HG03280 (cell line): ENCODE measurements at regions not wholly inside any gene's neighbourhood (a gene's known extent, or its start where the extent isn't known, plus 50 kb on each side); places are given as distances from the start of the nearest gene placed in this dataset.
A peak's percentile ranks its signal among the peaks of the same experiment; 100 is the strongest.

ENCODE experiments used
- ATAC-seq: cut with Tn5 transposase; IDR thresholded peaks from one replicate; pipeline ENCODE4 v1.9.1; 2021; ENCODE audit warnings: mild to moderate bottlenecking, moderate library complexity; ENCODE audit not compliant: unreplicated experiment

DNA sequence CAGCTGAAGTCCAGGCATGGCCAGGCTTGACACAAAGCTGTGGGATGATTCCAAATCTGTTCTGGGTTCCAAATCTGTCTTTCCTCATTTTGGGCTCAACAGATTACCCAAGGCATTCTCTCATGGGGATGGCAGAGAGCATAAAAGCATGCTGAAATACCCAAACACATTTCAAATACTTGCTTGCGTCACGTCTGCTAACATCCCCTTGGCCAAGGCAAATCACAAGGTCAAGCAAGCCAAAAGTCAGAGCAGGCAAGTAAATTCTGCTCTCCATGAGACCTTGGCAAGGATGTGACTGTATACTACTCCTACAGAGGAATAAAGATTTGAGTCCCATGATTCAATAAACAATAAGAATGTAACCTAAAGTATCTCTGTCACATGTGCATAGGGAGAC, 306.7 kb downstream of the EPB41L4A start:
- no peak for ATAC-seq

DNA sequence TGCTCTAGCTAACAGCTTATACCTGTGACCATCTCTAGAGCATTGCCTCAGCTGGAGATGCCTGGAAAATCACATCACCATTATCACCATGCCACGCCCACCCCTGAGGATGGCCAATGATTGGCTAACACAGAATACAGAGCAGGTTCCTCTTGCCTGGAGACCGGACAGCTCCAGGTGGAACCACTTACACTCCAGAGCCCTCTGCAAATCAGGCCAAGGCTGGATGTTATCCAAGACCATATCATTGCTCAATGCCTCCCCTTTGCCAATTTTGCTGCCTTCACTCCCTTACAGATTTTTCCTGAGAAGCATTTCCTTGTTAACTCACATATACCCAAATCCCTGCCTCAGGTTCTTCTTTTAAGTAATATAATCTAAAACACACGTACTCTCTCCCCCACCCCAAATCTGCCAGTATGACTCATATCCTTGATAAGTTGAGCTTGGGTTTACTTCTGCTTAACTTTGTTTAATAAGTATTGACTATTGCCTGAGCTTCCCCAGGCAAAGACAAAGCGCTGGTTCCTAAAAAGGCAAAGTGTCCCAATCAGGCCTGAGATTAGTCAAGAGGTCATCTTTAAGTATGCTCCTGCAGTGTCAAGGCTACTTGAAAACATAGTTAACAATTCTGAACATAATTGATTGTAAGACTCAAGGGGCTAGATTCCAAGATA, 309.6 kb downstream of the EPB41L4A start:
- no peak for ATAC-seq

DNA sequence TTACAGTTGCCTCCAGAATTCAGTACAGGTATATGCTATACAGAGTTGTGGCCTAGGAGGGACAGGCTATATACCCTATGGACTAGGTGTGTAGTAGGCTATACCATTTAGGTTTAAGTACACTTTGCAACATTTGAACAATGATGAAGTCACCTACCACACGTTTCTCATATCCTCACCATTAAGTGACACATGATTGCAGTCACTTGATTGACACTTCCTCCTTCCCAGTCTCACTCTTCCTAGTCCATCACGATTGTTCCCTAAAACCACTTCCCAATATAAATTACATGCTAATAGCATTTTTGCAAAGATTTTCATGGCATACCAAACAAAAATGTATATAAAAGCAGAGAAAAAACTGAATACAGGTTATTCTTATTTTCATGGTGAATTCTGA, 312.2 kb downstream of the EPB41L4A start:
- ATAC-seq: no peak

DNA sequence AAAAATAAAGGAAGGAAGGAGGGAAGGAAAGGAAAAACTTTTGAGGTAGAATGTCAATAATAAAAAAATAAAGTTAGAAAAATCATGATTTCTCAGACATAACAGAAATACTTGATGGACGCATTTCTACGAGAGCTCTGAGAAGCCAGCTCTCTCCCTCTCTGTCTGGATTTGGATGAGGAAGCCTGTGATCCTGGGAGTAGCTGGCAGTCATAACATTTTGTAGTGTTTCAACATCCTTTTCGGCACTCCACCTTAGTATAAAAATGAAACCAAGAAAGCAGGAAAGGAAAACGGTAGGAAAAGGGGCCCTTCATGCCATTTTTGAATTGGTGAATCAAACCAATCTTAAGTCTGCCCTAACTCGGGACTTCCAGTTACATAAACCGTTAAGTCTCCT, 321.3 kb downstream of the EPB41L4A start:
- ATAC-seq: no peak

DNA sequence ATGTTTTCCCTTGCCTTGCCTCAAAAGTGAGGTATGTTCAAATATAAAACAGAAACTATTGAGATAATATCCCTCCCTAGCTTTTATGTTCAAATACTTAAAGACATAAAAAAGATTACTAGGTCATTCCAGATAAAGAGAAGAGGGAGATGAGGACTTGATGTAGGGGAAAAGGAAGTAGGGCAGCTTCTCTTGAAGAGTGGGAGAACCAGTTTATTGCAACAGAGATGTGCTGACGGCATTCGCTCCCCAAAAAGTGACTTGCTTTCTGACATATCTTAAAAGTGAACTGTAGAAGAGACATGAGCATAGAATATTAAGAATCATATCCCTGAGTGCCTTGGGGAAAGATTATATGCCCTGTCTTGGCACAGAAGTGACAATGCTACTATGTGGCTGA, 330.2 kb upstream of the NREP start:
- no peak for ATAC-seq

DNA sequence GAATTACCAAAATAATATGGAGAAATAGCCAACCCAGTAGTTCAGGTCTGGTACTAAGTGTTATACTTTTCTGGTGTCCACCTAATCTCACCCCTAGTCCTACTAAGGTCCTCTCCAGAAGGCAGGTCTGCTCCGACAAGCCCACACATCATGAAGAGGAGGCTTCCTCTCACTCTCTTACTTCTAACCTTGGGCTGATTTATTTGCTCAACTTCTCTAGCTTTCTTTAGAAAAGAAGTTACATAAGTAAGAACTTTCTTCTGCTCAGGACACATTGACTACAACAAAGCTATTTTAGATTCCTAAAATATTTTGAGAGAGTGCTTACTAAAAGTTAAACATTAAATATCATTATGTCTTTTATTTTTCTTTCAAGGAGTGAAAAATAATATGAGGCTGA, 329.7 kb upstream of the NREP start:
- ATAC-seq: no peak

DNA sequence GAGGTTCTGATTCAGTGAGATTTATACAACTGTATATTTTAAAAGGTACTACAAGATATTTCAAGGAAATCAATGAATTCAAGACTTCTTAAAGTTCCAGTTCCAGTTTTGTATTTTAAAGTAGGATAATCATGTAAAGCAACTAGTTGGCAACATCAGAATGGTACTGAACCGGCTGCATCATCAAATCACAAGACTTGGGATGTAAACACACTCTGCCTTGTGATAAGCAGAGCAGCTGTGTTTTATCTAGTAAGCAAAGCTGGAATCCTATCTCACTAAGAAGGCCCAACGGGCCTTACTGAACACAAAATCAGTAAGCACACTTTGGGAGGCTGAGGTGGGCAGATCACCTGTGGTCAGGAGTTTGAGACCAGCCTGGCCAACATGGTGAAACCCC, 327.2 kb upstream of the NREP start:
- no peak for ATAC-seq

DNA sequence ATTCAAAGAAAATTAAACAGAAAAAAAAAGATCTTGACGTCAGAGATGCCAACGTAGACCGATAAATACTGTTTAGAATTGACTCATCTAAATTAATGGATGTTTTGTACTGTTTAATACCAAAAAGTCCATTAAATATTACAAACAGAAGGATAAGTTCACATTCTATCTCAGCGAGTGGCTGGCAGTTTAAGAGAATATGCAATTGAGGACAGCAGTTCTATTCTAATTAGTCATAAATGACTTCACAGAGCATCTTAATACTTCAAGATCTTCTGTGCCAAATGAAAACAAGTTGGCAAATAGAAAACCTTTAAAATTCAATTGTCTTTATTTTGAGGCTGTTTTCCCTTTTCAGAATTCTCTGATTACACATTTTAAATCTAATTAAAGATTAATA, 326.6 kb upstream of the NREP start:
- no peak for ATAC-seq

DNA sequence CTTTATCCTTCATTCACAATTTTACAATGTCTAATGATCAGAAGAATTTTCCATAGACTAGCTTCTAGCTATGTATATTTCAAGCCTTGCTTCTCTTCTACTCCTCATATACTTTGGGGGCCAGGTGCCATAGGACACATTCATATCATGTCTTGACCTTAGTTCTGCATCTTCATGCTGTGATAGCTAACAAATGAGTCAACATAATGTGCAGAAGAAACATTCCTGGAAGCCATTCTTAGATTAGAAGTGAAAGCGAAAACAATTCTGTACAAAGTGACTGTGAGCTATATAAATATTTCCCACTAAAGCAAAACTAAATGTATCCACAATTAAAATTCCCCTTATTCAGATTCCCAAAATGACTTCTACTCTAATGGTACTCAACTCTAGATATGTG, 320.2 kb upstream of the NREP start:
- peak; percentile 64 for ATAC-seq

DNA sequence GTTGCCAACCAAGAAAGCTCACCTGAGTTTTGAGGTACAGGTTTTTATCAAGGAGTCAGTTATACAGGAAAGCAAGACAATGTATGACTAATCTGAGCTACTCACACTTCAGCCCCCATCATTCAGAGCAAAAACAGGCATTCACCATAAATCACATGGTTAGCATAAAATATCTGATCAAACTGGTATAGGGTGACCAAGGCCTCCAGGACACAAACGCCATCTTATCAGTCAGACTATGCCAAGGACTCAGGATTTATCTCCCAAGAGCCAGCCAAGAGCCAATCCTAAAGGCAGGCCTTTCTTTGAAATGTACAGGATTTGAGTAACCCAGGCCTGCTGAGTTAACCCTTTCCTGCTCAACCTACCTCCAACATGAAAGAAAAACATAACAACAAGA, 313.0 kb upstream of the NREP start:
- ATAC-seq: no peak

DNA sequence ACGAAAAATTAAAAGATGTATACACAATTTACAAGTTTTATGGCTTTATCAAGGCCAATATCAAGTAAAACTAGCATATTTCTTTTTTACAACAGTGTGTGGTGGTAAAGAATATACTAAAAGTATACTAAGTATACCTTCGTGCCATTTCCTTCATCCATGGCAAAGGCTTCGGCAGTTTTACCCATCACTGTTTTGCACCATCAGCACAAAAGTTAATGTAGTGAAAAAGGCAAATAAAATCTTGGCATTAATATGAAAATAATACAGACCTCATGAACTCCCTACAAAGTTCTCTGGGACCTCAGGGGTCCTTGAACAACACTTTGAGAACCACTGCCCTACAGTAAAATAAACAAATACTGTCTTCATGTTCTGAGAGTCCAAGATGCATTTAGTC, 312.3 kb upstream of the NREP start:
- no peak for ATAC-seq

DNA sequence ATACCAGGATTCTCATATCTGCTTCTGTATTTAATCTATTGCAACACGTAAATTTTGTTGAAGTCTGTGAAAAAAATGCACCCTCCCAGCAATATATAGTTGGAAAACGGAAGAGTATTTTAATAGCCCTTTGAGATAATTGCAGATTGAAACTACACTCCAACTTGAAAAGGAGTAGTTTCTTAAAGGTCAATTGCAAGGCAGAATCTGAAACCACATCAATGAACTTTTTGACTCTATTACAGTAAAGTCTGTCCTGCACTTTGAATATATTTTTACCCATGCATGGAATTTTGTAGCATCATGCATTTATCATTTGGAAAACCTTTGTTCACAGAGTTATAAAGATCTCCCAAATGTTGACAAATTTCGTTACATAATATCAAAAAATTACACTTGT, 311.6 kb upstream of the NREP start:
- no peak for ATAC-seq

DNA sequence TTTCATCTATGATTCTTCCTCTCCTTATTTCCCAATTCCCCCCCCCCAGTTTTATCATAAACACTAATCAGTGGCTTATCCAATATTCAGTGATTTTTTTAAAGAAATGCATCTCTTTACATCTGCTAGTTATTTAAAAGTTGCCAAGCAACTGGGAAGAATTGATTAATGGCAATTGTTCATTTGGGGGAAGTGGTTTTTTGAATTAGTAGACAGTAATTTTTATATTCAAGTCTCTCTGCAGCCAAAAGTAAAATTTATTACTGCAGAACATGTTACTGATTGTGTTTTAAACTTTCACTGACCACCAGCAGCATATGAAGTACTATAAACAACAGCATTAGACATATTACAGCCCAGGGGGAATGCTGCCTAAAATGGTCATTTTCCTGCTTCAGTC, 308.8 kb upstream of the NREP start:
- ATAC-seq: no peak

DNA sequence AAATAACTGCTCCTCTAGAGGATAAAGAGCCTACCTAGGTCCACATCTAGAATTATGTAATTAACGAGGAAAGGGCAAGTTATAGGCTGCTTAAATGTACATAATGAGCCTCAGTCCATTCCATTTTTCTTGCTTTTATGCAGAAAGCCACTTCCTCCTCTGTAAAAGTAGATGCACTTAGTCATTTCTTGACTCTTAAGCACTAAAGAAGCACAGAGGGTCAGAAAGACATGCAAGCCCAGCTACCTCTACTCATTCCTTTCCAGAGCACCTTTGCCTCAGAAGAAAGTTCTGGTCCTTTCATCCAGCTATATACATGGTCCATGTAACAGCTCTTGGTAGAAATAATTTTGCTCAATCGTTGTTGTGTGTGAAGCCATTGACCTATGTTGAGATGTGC, 308.0 kb upstream of the NREP start:
- ATAC-seq: no peak

DNA sequence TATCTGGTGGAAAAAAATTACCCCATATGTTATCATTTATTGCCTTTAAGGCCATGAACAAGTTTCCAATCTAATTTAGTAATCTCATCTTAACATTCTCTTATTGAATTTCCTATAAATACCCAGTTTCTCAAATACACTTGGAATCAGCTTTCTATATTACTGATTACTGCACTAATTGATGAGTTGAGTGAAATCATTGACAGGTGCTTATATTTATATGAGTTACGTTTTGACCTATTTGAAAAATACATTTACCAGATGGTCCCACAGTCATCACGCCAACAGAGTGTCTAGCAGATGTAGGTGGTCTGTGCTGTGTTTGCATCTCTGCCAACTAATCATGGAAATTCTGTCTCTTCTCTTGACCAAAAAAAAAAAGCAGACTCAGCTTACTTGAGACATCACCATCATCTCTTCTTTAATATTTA, 307.3 kb upstream of the NREP start:
- ATAC-seq: no peak

DNA sequence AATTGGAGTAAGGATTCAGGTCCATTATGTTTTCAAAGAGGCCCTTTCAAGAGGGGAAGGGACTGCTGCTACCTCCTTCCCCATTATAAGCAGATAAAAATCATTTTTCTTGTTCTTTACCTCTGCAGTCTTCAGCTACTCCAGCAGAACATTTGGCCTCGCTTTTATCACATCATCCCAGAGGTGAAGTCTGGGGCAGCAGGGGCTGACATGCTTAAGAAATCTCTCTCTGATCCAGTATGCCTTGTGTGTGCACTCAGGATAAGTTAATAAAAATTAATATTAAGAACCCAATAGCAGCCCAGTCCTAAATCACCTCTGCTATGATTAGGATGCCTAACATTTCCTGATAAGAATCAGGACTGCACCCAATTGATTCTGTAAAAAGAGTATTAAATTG, 306.9 kb upstream of the NREP start:
- no peak for ATAC-seq

DNA sequence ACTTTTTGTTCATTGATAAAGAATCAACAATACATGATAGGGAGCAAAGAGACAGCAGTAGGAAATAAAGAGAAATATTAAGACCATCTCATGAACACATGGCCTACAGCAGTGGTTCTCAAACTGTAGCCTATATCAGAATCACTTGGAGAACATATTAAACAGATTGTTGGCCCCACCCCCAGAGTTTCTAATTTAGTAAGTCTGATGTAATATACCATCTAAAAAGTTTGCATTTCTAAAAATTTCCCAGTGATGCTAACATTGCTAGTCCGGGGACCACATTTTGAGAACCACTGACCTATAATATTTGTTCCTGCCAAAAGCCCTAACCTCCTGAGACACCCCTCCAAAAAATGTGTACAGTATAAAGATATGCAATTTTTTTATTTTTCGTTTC, 306.2 kb upstream of the NREP start:
- no peak for ATAC-seq

DNA sequence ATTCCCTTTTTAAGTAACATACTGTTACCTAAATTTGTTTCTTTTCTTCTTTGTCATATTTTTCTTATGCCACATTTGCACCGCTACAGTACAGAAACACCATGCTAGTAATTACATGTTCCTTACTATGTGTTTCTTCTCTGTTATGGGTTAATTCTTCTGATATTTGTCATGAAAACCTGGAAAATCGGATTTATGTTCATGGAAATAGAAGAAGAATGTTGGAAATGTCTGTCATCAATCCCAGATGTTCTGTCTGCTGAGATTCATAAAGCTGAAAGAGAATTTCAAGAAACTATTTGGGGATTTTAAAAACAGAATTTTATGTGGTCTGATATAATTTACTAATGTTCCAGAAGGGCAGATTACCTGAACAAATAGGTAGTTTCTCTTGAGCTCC, 305.2 kb upstream of the NREP start:
- ATAC-seq: no peak

DNA sequence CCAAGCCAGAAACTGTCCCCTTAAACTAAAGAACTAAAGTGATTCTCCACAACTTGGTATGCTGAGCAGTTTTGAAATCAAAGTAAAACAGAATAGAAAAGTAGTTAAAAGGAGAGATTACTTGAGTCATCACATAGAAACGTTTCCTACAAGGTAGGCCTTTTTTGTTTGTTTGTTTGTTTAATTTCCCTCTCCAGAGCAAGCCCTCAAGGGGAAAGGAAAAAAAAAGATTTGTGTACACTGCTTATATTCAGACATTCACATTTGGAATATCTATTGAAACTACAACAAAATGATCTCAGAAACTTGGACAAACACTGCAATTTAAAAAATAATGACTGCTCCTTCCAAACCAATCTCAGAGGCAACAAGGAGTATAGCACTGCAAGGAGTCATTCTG, 304.7 kb upstream of the NREP start:
- no peak for ATAC-seq

DNA sequence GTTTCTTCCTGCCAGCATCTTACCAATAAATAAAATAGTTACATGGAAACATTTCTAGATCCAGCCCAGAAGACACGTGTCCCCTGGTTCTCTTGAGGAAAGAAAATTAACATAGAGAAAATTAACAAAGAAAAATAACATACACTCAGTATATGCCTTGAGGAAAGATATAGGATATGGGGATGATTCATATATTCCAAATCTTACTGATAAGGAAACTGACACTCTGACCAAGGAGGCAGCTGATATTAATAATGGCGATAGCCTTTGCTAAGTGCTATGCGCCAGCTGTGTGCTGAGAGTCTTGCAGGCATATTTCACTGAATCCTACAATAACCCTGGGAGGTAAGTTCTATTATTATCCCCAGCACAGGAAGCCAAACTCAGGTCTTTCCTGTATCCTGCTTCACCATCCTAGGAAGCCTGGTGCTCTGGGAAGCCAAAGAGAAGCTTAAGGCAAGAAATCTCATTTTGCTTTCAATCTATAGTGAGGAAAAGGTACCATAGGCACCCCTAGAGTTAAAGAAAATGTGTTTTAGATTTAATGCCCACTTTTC, 302.7 kb upstream of the NREP start:
- no peak for ATAC-seq

DNA sequence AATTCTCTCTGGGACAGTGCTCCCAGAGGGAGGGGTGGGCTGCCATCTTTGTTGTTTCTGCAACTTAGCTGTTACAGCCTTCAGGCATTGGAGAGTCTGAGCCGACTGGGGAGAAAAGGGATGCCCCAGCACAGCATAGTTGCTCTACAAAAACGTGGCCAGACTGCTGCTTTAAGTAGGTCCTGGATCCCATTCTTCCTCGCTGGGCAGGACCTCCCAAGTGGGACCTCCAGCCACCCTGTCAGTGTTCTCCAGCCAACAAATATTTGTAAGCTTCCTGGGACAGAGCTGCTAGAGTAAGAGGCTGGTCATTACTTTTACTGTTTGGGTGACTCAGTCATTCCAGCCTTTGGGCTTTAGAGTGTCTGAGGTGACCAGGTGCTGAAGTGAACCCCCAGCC, 292.7 kb upstream of the NREP start:
- no peak for ATAC-seq

DNA sequence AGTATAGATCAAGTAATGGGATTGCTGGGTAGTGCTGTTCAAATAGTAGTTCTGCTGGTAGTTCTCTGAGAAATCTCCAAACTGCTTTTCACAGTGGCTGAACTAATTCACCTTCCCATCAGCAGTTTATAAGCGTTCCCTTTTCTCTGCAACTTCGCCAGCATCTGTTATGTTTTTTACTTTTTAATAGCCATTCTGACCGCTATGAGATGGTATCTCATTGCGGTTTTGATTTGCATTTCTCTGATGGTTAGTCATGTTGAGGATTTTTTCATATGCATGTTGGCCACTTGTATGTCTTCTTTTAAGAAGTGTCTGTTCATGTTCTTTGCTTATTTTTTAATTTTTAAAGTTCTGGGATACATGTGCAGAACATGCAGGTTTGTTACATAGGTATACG, 279.2 kb upstream of the NREP start:
- ATAC-seq: no peak

DNA sequence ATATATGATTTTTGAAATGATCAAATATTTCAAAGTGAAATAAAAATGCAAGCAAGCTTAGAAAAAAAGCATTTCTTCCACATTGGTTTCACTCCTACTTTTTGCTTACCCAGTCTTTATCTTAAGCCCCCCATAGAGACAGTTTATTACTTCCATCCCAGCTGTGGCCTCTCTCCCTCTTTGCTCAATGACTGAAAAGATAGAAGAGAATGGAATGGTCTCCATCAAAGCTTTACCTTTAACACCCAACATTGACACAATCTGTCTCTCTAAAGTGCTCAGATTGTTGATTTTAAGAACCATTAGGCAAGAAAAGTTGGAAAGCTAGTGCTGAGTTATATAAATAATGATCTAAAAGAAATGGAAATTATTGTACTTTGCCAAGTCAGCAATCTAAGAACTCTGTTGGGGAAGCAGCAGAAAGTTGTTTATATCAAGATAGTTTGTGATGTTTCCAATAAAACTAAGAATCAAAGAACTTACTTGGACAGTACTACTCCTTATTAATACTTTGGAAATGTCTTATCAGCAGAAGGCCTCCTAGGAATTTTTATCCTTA, 277.5 kb upstream of the NREP start:
- no peak for ATAC-seq
